Natural killer cell treated with Interleukin-12 subunit alpha and Interleukin-12 subunit beta and Interleukin-15 and Interleukin-18, amount 100 ng/mL, for 72 hours (primary cell): ENCODE measurements at regions not wholly inside any gene's neighbourhood (a gene's known extent, or its start where the extent isn't known, plus 50 kb on each side); places are given as distances from the start of the nearest gene placed in this dataset.
"Not testable (repeated sequence)": the region's sequence is repeated elsewhere in the genome, so short reads cannot be mapped to it uniquely, and the experiment has no call there.

Source experiments
- ATAC-seq, 2 donors: fragments of 150-1000 bp; cut with Tn5 transposase in 1 of 2; sonication (Bioruptor Pico), chemical (Tn5 transposase) in 1 of 2; 2 replicates each; pipeline ENCODE4 v1.10.0; 2021
- DNase-seq: peaks from one replicate; pipeline ENCODE4 v3.0.0; 2022; ENCODE audit warnings: low spot score
- H3K27ac Mint-ChIP-seq, 2 donors: 1 replicate in 1 of 2; 2 replicates in 1 of 2; pipeline ENCODE4 v1.8.0; 2022; ENCODE audit warnings: mixed read lengths in 2 of 2, mild to moderate bottlenecking in 1 of 2, moderate library complexity in 1 of 2
- H3K27me3 Mint-ChIP-seq, 2 donors: 1 replicate in 1 of 2; 2 replicates in 1 of 2; pipeline ENCODE4 v1.8.0; 2022; ENCODE audit warnings: mixed read lengths in 2 of 2
- H3K36me3 Mint-ChIP-seq: one replicate; pipeline ENCODE4 v1.8.0; 2022; ENCODE audit warnings: mixed read lengths
- H3K4me1 Mint-ChIP-seq, 2 donors: 1 replicate in 1 of 2; 2 replicates in 1 of 2; pipeline ENCODE4 v1.8.0; 2022; ENCODE audit warnings: low read depth in 2 of 2, mixed read lengths in 2 of 2, mild to moderate bottlenecking in 1 of 2
- H3K4me3 Mint-ChIP-seq: one replicate; pipeline ENCODE4 v1.8.0; 2022; ENCODE audit warnings: mixed read lengths
- H3K9me3 Mint-ChIP-seq: 2 replicates; pipeline ENCODE4 v1.8.0; 2022; ENCODE audit warnings: mixed read lengths

DNA sequence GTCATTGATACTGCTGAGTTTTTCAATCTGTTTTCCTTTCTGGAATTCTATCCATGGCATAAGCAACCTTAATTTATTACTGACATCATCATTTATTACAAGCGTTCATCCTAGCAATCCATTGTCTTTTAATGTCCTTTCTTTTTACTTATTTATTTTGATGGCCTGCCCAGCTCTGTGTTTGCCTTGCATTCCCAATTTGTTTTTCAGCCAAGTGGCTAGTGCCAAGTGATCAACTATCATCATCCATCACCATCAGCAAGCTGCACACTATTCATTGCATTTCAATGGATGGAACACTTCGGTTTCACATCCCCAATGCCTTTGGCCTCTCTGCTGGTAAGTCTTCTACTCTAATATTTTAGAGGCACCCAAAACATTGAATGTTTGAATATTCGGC lies 831.7 kb upstream of the EPHA5 start:
- DNase-seq (no peak), ATAC-seq (no peak)
- Mint-ChIP-seq H3K27me3 (no peaks in the 10 kb centered on the region), H3K27ac (no peak overlapping the region), H3K4me3 (no peak overlapping the region), H3K4me1 (no peaks in the 10 kb centered on the region), H3K9me3 (peaks cover under 1% of the 10 kb centered on the region), H3K36me3 (no peaks in the 10 kb centered on the region)

DNA sequence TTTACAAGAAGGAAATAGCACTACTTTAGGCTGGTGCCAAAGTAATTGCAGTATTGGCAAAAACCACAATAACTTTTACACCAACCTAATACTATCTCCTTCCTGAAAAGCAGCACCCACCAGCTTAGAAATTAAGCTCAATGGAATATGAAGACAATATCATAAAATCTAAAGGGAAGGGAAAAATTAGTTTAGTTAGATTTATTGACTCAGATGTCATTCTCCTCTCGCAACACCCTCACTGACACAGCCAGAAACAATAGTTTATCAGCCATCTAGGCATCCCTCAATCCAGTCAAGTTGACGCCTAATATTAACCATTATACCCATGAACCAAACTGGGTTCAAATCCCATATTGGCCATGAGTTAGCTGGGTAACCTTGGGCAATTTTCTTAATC lies 820.4 kb upstream of the EPHA5 start:
- H3K9me3 Mint-ChIP-seq: peaks cover 11% of the 10 kb centered on the region
- DNase-seq (no peak), ATAC-seq (no peak)
- no peaks in the 10 kb centered on the region for H3K27me3 Mint-ChIP-seq
- no peaks in the 10 kb centered on the region for H3K4me1 Mint-ChIP-seq
- no peaks in the 10 kb centered on the region for H3K36me3 Mint-ChIP-seq
- H3K27ac Mint-ChIP-seq: no peak overlapping the region
- H3K4me3 Mint-ChIP-seq: no peak overlapping the region

DNA sequence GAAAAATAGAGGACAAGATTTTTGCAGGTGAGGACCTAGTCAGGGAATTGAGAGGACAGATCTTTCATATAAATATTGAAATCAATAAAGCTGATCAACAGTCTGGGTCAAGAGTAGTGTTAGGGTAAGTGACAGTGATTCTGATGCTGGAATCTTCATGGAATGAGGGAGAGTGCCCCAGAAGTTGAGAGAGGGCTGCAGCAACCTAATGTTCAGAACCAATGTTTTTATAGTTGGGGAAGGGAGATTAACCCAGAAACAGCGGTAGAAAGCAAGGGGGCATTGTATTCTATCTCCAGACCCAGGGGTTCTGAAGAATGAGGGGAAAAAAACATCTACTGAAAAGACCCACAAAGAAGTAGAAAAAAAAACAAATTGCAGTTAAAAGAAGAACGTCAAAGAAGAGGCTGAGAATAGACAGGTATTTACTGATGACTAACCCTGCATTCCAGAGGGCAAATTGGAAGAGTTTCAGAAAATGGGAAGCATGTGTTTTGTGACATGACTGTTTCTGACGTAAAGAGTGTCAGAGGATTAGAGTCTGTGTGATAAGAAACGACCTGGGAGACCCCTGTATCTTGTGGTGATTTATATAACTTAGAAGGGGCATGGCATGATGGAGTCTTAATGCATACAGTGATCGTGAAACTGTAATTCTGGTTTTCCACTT lies 819.6 kb upstream of the EPHA5 start:
- peaks cover 11% of the 10 kb centered on the region for H3K9me3 Mint-ChIP-seq
- H3K36me3 Mint-ChIP-seq: no peaks in the 10 kb centered on the region
- H3K27me3 Mint-ChIP-seq: no peaks in the 10 kb centered on the region
- DNase-seq (no peak), ATAC-seq (no peak)
- no peak overlapping the region for H3K27ac Mint-ChIP-seq
- no peak overlapping the region for H3K4me3 Mint-ChIP-seq
- no peaks in the 10 kb centered on the region for H3K4me1 Mint-ChIP-seq

DNA sequence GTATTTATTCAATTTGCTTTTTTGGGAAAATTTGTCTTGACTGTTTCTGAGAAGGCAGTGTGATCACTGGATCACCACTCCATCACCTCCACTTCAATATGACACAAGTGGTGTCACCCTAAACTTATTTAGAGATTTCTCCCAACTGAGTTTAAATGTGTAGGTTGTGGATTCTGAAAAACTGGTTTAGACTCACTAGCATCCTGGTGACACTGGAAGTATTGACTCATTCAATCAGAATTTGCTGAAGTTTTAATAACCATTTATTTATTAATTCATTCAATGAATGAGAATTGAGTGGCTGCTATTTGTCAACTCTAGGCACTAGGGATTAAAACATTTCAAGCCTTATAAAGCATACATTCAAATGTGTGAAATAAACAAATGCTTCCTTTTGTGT lies 819.1 kb upstream of the EPHA5 start:
- no peak overlapping the region for H3K27ac Mint-ChIP-seq
- peaks cover 11% of the 10 kb centered on the region for H3K9me3 Mint-ChIP-seq
- H3K4me3 Mint-ChIP-seq: no peak overlapping the region
- ATAC-seq: no peak
- no peaks in the 10 kb centered on the region for H3K27me3 Mint-ChIP-seq
- DNase-seq: no peak
- no peaks in the 10 kb centered on the region for H3K4me1 Mint-ChIP-seq
- H3K36me3 Mint-ChIP-seq: no peaks in the 10 kb centered on the region

DNA sequence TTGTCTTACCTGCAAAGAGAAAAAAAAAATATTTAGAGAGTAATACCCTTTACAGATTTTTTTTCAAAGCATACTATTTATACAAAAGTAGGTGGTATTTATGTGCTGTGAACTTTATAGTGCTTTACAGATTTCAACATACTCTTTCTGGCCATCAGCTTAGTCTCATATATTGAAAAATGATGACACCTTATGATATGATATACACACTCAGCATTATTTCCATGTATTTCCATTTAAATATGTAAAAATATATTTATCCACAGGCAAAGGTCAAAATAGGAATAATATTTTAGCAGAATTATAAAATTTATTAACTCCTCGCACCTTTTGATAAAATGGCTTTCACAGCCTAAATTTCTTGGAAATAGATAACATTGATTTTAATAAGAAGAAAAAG lies 815.8 kb upstream of the EPHA5 start:
- DNase-seq (no peak), ATAC-seq (no peak)
- H3K36me3 Mint-ChIP-seq: no peaks in the 10 kb centered on the region
- no peaks in the 10 kb centered on the region for H3K4me1 Mint-ChIP-seq
- no peak overlapping the region for H3K4me3 Mint-ChIP-seq
- no peaks in the 10 kb centered on the region for H3K27me3 Mint-ChIP-seq
- no peak overlapping the region for H3K27ac Mint-ChIP-seq
- peaks cover 9% of the 10 kb centered on the region for H3K9me3 Mint-ChIP-seq

DNA sequence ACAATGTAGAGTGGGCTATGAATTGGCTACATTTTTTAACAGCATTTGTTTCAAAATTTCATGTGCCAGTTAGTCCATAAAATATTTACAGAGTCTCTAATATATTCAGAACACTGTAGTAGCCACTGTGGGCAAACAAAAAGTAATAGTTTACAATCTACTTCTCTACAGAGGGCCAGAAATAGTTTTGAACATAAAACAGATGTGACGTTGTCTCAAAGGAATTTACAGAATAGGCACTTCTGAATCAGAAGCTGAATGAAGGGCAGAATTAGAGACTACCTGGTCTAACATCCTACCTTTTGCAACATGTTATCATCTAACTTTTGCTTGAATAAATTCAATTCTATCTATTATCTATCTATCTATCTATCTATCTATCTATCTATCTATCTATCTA lies 811.9 kb upstream of the EPHA5 start:
- DNase-seq (no peak), ATAC-seq (no peak)
- Mint-ChIP-seq H3K4me3 (no peak overlapping the region), H3K9me3 (no peaks in the 10 kb centered on the region), H3K4me1 (no peaks in the 10 kb centered on the region), H3K27ac (no peak overlapping the region), H3K36me3 (no peaks in the 10 kb centered on the region), H3K27me3 (no peaks in the 10 kb centered on the region)

DNA sequence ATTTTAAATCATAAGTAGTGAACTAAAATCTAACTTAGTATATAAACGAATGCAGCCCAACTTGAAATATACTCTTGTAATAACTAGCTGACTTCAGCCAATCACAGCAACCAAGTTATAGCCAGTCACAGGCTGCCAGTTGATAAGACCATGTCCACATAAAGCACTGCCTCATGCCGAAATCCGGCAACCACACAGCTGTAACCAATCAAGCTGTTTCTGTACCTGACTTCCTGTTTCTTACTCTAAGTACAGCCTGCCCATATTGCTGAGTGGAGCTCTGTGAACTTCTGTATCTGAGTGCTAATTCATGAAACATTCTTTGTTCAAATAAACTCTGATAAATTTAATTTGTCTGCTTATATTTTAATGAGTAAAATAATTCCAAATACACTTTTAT lies 805.3 kb upstream of the EPHA5 start:
- no peaks in the 10 kb centered on the region for H3K4me1 Mint-ChIP-seq
- H3K27ac Mint-ChIP-seq: no peak overlapping the region
- peaks cover 9% of the 10 kb centered on the region for H3K9me3 Mint-ChIP-seq
- no peak overlapping the region for H3K4me3 Mint-ChIP-seq
- peaks cover 6% of the 10 kb centered on the region for H3K36me3 Mint-ChIP-seq
- no peaks in the 10 kb centered on the region for H3K27me3 Mint-ChIP-seq
- no peak for DNase-seq
- no peak for ATAC-seq

DNA sequence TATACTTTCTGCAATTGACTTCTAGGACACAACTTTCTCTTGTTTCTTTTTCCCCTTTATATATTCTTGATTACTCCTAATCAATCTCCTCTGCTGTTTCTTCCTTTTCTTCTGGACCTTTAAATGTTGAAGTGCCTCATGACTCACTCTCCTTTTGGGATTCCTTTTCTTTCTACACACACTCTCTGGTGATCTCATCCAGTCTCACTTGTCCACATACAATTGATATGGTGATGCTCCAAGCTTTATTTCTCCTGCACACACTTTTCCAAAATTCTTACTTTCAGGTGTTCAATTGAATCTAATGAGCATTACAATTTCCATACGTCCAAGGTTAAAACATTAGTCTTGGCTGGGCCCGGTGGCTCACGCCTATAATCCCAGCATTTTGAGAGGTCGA lies 794.8 kb upstream of the EPHA5 start:
- H3K4me1 Mint-ChIP-seq: no peaks in the 10 kb centered on the region
- no peak overlapping the region for H3K4me3 Mint-ChIP-seq
- peaks cover 22% of the 10 kb centered on the region for H3K36me3 Mint-ChIP-seq
- DNase-seq (no peak), ATAC-seq (no peak)
- no peaks in the 10 kb centered on the region for H3K27me3 Mint-ChIP-seq
- H3K27ac Mint-ChIP-seq: no peak overlapping the region
- H3K9me3 Mint-ChIP-seq: peaks cover 19% of the 10 kb centered on the region

DNA sequence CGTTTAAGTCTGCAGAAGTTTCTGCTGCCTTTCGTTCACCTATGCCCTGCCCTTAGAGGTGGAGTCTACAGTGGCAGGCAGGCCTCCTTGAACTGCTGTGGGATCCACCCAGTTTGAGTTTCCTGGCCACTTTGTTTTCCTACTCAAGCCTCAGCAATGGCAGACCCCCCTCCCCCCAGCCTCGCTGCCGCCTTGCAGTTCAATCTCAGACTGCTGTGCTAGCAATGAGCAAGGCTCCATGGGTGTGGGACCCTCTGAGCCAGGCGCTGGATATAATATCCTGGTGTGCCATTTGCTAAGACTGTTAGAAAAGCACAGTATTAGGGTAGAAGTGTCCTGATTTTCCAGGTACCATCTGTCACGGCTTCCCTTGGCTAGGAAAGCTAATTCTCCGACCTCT lies 792.6 kb upstream of the EPHA5 start:
- Mint-ChIP-seq H3K36me3 (peaks cover 24% of the 10 kb centered on the region), H3K9me3 (peaks cover 30% of the 10 kb centered on the region)
- not testable (repeated sequence) for DNase-seq, H3K4me3 Mint-ChIP-seq, ATAC-seq, H3K27me3 Mint-ChIP-seq, H3K4me1 Mint-ChIP-seq, H3K27ac Mint-ChIP-seq

DNA sequence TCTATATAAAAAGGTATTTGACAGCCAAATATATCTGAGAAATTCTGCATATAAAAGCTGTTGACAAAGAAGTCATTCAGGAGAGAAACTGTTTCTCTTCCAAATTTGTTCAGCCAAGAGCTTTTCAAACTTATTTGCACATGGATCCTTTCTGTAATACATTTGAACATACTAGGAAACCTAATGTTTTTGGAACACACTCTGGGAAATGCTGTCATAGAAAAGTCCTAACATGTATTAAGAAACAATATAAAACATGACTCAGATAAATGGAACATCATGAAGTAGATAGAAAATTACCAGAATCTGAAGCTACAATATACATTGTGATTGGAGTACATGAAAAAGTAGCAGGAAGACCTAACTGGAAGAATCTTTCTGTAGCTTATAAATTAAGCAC lies 781.5 kb upstream of the EPHA5 start:
- Mint-ChIP-seq H3K36me3 (peaks cover 2% of the 10 kb centered on the region), H3K4me1 (no peaks in the 10 kb centered on the region)

DNA sequence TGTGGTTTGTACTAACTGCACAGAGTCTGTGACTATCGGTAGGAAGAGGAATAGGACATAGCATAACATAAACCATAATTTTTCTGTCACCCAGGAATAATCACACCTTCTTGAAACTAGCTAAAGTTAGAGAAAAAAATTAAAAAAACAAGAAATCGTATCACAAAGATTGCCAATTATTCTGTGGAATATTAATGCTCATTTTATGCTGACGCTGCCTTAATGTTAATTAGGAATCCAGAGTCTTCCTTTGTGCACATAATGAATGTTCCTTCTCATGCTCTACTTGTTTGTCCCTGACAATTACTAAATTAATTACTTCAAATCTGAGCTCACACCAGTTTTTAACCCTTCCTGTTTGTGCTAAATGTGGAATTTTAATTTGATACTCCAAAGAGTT lies 772.7 kb upstream of the EPHA5 start:
- DNase-seq: no peak
- Mint-ChIP-seq H3K36me3 (peaks cover 7% of the 10 kb centered on the region), H3K27ac (no peak overlapping the region), H3K9me3 (peaks cover 16% of the 10 kb centered on the region), H3K4me1 (no peaks in the 10 kb centered on the region), H3K4me3 (no peak overlapping the region), H3K27me3 (no peaks in the 10 kb centered on the region)
- no peak for ATAC-seq

More for the DNA sequence above, 781.5 kb upstream of the EPHA5 start:
- Mint-ChIP-seq H3K27ac (no peak overlapping the region), H3K9me3 (peaks cover 11% of the 10 kb centered on the region), H3K4me3 (no peak overlapping the region), H3K27me3 (no peaks in the 10 kb centered on the region)
- no peak for DNase-seq
- no peak for ATAC-seq

DNA sequence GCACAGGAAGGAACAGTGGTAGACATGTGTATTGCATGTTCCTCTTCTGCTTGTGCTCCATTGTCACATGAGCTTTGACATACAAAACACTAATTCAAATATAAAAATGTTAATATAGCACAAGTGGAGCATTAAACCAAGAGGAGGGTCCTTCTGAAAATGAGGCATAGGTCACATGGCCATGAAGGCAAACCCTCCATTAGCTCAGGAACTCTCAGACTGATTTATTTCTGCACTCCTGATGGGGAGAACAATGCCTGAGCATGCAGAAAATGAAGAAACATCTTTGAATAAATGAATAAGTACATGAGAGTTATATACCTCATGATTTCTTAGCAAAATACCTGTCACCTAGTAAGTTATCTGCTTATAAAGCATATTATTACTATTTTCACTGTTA lies 769.2 kb upstream of the EPHA5 start:
- Mint-ChIP-seq H3K4me3 (no peak overlapping the region), H3K4me1 (no peaks in the 10 kb centered on the region), H3K36me3 (peaks cover 10% of the 10 kb centered on the region), H3K9me3 (peaks cover 20% of the 10 kb centered on the region), H3K27ac (no peak overlapping the region), H3K27me3 (no peaks in the 10 kb centered on the region)
- DNase-seq: no peak
- ATAC-seq: no peak

DNA sequence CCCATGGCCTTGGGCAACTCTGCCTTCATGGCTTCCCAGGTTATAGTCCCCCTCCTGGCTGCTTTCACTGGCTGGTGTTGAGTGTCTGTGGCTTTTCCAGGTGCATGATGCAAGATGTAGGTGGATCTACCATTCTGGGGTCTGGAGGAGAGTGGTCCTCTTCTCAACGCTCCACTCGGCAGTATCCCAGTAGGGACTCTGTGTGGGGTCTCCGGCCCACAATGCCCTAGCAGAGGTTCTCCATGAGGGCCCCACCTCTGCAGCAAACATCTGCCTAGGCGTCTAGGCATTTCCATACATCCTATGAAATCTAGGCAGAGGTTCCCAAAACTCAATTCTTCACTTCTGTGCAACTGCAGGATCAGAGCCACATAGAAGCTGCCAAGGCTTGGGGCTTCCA lies 763.4 kb upstream of the EPHA5 start:
- H3K4me1 Mint-ChIP-seq: no peaks in the 10 kb centered on the region
- peaks cover 29% of the 10 kb centered on the region for H3K9me3 Mint-ChIP-seq
- no peak overlapping the region for H3K4me3 Mint-ChIP-seq
- no peak overlapping the region for H3K27ac Mint-ChIP-seq
- peaks cover 13% of the 10 kb centered on the region for H3K36me3 Mint-ChIP-seq
- no peak for DNase-seq
- ATAC-seq: no peak
- H3K27me3 Mint-ChIP-seq: no peaks in the 10 kb centered on the region

DNA sequence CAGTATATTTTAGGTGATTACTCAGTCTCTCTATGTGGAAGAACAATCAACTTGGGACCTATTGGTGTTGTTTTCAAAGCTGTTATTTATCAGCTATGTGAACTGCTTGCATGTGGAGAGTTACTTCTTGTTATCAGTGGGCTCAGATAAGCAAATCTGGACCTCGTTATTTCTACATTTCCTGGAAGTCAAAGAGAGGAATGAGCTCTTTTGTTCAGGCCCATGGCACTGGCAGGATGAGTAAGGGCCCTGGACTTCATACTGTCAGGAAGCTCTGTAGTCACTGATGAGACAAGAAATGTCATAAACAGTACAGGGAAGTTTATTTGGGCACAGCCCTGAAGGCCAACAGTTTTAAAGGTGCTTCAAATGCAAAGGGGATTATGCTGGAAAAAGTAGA lies 760.6 kb upstream of the EPHA5 start:
- no peaks in the 10 kb centered on the region for H3K4me1 Mint-ChIP-seq
- H3K27me3 Mint-ChIP-seq: no peaks in the 10 kb centered on the region
- H3K27ac Mint-ChIP-seq: no peak overlapping the region
- no peak for ATAC-seq
- H3K4me3 Mint-ChIP-seq: no peak overlapping the region
- DNase-seq: no peak
- H3K9me3 Mint-ChIP-seq: peaks cover 20% of the 10 kb centered on the region
- peaks cover 6% of the 10 kb centered on the region for H3K36me3 Mint-ChIP-seq

DNA sequence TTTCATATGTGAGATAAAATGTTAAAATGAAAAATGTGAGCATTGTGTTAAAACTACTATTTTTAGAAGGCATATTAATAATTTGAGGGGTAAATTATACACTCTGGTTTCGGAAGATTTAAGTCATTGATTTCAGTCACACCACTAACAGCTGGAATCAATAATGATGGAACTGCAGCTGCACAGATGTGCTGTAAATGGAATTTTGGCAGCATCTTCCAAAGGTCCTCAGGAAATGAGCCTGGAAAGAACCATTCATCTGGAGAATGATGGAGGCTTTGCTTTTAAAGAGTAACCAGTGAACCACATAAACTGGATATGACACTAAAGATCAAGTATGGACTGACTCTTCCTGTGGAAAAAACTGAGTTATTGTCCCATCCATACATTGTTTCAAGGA lies 759.0 kb upstream of the EPHA5 start:
- no peaks in the 10 kb centered on the region for H3K27me3 Mint-ChIP-seq
- H3K9me3 Mint-ChIP-seq: peaks cover 23% of the 10 kb centered on the region
- peaks cover 8% of the 10 kb centered on the region for H3K36me3 Mint-ChIP-seq
- no peak for ATAC-seq
- no peak for DNase-seq
- H3K27ac Mint-ChIP-seq: no peak overlapping the region
- H3K4me3 Mint-ChIP-seq: no peak overlapping the region
- H3K4me1 Mint-ChIP-seq: no peaks in the 10 kb centered on the region
